Stimulated activated CD4-positive, alpha-beta T cell treated with anti-CD3 and anti-CD28 coated beads, Interleukin-1b, Interleukin-23, amount 100 ng/mL, for 48 hours (primary cell): ENCODE measurements at regions not wholly inside any gene's neighbourhood (a gene's known extent, or its start where the extent isn't known, plus 50 kb on each side); places are given as distances from the start of the nearest gene placed in this dataset.
"Not testable (repeated sequence)": the region's sequence is repeated elsewhere in the genome, so short reads cannot be mapped to it uniquely, and the experiment has no call there.

Experiments
- DNase-seq: peaks from one replicate; pipeline ENCODE4 v3.0.0-alpha.2; 2020

DNA sequence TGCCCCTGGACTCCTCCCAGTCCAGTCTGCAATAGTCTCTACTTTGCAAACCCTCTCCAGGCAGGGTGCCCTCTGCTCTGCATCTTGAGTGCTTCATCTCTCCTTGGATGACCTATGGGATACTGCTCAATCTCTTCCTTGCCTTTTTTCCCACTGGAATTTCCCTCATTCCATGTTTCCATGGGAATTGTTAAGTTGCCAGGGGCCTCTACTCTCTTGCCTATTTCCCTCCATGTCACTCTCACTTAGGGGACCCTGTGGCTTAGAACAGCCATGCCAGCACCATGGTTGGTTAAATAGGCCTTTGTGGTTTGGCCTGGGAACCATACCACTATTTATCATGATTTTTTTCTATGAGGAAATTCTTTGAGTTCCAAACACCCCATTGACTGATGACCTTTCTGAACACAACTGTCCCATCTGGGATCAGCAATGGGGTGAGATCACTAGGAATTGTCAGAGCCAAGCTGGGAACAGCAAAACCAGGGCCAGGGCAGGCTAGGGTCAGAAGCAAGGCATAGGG is 91.4 kb upstream of the RBMS1 start:
- DNase-seq = no peak

DNA sequence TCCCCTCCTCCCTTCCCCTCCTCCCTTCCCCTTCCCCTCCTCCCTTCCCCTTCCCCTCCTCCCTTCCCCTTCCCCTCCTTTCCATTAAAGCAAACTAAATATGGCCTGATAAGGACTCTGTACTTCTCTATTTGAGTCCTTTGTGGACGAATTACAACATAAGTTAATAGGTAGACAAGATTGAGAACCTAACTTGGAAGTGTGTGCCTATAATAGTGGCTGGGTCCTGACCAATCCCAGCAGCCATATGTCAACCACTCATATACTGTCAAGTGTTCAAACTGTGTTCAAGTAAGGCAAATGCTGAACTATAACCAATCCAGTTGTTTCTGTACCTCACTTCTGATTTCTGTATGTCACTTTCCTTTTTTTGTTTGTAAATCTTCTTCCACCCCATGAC is 97.1 kb upstream of the RBMS1 start:
- no peak for DNase-seq

DNA sequence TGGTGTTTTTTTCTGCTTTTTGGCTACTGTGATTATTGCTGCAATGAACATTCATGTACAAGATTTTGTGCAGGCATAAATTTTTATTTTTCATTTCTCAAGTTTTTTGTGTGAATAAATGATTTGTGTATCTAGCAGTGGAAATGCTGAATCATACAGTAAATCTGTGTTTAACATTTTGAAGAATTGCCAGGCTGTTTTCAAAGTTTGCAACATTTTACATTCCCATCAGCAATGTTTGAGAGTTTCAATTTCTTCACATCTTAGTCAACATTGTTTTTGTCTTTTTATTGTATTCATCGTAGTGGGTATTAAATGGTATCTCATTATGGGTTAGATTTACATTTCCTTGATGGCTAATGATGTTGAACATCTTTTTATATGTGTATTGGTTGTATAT is 98.8 kb upstream of the RBMS1 start:
- DNase-seq = no peak

DNA sequence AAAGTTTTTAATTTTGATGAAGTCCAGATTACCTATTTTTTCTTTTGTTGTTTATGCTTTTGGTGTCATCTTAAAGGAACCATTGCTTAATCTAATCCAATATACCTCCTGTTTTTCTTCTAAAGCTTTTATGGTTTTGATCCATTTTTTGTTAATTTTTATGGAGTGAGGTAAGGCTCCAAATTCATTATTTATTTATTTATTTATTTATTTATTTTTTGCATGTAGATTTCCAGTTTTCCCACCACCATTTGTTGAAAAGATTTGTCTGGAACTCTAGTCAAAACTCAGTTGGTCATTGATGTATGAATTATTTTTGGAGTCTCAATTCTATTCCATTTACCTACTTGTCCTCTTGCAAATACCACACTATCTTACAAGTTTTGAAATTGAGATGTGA is 99.4 kb upstream of the RBMS1 start:
- no peak for DNase-seq

- no peak for DNase-seq
These were observed 102.8 kb upstream of the RBMS1 start for GRCh38 chr2:160596441-160596840.

DNA sequence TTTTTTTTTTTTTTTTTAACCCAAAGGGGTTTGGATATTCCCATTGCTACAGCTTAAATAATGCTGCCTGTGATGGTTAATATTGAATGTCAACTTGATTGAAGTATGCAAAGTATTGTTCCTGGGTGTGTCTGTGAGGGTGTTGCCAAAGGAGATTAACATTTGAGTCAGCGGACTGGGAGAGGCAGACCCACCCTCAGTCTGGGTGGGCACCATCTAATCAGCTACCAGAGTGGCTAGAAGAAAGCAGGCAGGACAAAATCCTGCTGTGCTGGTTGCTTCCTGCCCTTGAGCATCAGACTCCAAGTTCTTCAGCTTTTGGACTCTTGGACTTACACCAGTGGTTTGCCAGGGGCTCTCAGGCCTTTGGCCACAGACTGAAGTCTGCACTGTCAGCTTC is 106.8 kb upstream of the RBMS1 start:
- DNase-seq = not testable (repeated sequence)

GRCh38 chr2:160602073-160602472 is 108.5 kb upstream of the RBMS1 start:
- DNase-seq = no peak

- no peak for DNase-seq
These were observed 110.3 kb upstream of the RBMS1 start for GRCh38 chr2:160603771-160604510.

- no peak for DNase-seq
These were observed 112.7 kb upstream of the RBMS1 start for GRCh38 chr2:160606341-160606740.

- DNase-seq = no peak
These were observed 115.0 kb upstream of the RBMS1 start for GRCh38 chr2:160608599-160608998.

DNA sequence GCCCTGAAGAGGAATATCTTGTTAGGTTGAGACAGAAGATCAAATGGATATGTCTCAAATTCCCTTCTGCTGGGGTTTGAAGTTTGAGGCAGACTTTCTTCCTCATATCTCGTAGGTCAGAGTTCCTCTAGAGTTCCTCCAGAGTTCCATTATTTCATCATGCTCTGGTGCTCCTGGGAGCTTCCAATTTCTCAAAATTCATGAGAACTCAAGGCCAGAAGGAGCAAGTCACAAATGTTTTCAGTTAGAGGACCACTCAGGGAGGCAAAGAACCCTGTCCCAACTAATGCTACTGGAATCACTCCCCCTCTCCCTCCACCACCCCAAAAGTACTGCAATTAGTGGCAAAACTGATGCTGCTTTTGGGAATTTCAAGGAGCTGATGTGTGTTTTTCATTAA is 115.7 kb upstream of the RBMS1 start:
- DNase-seq = no peak

DNA sequence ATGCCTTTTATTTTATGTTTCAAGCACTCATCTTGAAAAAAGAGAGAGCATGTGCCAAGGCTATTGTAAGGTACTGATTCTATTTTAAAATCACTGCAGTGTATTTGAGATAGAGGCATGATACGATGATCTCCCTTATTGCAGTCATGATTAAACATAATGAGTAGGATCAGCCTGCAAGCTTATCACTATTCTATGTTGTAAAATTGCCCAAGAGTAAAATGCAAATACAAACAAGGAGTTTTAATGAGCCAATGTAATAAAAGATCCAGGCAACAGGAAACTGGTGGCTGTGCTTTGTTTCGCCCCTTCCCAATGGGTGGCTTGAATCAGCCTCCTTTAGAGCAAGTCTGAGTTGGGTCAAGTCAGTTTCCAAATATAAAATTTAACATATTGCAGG is 116.4 kb upstream of the RBMS1 start:
- DNase-seq = no peak

DNA sequence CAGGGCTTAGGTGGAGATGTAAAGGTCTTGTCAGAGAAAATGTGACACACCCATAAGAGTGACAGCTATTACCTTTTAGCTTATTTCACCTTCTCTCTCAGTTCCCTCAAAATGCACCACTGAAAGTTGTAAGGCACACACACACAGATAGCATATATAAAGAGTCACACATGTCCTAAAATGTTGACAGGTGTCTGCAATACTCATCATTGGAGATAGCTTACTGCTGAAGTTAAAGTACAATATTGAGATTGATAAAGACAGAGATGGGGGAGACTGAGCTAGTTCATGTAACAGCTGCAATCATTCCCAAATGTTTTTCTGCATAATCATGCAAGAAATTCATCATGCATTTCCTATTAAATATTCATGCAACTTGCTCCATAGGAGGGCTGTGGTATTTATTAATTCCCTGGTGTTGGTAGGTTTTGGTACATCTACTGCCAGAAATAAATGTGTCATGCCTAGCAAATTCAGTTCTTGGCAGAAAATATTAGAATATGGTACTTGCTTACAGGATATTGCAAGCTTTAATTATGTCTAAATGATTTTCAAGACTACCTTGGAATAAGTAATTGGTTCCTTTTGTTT is 118.8 kb upstream of the RBMS1 start:
- DNase-seq = no peak

- no peak for DNase-seq
These were observed 120.0 kb upstream of the RBMS1 start for GRCh38 chr2:160613466-160614153.

DNA sequence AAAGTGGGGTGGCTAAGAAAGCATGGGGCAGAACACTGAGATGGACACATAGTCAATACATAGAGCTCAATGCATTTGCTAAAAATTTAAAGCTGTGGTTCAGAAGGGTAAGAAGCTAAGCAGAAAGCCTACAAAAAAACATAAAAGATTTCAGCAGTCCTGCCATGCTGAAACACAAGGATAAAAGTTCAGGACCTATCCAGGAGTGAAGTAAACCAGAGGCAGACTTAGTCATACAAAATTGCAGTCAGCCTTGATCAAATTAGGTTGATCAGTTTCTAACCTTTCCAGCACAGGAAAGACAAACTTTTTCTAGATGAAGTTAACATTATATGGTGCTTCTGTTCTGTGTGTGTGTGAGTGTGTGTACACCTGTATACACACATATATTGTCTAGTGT is 120.8 kb upstream of the RBMS1 start:
- DNase-seq = no peak

- DNase-seq = no peak
These were observed 122.1 kb upstream of the RBMS1 start for GRCh38 chr2:160615706-160616105.

DNA sequence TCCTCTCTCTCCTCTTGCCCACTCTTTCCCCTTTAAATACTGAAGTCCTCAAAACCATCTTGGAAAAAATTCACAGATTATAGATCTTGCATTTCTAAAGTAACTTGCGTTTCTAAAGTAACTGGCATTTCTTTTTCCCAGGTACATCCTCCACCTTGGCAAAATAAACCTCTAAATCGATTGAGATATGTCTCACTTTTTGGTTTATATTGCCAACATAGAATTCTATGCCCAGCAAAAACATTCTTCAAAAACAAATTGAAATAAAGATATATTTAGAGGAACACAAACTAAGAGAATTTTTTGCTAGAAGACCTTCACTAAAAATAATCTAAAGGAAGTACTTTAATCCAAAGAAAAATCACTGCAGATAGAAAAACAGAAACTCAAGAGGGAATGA is 122.5 kb upstream of the RBMS1 start:
- no peak for DNase-seq

DNA sequence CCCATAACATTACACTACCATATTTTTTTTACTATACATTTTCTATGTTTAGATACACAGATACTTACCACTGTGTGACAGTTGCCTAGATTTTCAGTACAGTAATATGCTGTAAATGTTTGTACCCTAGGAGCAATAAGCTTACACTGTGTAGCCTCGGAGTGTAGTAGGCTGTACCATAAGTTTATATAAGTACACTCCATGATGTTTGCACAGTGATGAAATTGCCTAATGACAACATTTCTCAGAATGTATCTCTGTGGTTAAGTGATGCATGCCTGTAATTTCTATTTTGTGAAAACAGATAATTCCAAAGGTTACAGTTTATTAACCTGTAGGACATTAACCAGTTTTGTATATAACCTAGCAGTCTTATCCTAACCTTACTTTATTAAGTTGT is 128.1 kb upstream of the RBMS1 start:
- DNase-seq = no peak

DNA sequence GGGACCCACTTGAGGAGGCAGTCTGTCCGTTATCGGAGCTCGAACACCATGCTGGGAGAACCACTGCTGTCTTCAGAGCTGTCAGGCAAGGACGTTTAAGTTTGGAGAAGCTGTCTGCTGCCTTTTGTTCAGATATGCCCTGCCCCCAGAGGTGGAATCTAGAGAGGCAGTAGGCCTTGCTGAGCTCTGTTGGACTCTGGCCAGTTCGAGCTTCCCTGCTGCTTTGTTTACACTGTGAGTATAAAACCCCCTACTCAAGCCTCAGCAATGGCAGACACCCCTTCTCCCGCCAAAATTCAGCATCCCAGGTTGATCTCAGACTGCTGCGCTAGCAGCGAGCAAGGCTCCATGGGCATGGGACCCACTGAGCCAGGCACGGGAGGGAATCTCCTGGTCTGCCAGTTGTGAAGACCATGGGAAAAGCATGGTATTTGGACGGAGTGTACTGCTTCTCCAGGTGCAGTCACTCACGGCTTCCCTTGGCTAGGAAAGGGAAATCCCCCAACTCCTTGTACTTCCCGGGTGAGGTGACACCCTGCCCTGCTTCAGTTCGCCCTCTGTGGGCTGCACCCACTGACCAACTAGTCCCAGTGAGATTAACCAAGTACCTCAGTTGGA is 134.5 kb upstream of the RBMS1 start:
- DNase-seq = not testable (repeated sequence)

DNA sequence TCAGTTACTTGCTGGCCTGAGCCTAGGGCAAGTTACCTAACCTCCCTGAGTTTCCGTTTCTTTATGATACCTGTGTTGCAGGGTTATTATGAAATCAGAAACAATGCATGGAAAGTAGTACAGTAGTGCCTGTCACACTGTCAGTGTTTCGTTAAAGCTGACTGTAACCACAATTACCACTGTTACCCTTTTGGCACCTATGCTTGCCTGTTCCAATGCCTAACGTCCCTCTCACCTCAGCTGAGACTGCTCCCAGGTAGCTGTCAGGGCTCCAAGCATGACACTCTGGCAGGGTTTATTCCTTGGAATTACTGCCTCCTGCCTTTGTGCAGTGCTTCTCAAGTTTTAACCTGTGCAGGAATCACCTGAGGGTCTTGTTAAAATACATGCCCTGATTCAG is 135.2 kb upstream of the RBMS1 start:
- no peak for DNase-seq

GRCh38 chr2:160630801-160631590 is 137.4 kb upstream of the RBMS1 start:
- no peak for DNase-seq

DNA sequence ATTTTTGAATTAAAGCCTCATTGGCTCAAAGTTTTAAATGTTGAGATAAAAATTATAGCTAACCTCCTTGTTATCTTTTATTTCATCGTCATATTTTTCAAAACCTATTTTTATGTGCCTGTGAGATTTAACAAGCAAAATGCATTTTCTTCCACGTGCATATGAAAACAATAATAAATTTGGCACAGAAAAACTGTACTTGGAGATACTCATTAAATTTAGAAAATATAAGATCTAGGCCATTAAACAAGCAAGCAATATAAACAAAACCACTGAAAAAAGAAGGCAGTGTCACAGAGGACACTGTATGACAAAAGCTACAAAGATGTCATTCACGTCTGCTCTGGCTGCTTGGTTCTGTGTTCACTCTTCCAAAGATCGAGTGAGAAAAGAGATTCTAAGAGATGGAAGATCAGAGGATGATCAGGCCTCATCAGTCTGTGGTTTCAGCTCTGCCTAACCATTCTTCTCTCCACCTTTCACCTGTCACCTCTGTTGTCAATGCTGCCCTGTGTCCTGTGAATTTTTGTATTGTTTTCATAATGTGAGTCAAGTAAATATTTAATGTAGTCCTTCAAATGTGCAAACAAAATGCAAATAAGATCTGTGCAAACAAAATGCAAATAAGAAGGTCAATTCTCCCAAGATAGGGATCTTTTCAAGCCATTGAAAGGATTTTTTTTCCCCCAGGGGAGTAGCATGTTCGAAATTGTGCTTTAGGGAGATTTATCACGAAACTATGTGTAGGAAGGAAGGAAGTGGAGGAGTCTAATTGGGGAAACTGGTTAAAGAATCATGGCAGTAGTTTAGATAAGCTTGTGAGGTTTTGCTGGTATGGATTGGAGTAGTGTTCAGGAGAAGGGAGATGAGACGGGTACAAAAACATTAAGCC is 138.7 kb upstream of the RBMS1 start:
- DNase-seq = no peak
